ENCODE measurements at regions not wholly inside any gene's neighbourhood (a gene's known extent, or its start where the extent isn't known, plus 50 kb on each side); places are given as distances from the start of the nearest gene placed in this dataset.

DNA sequence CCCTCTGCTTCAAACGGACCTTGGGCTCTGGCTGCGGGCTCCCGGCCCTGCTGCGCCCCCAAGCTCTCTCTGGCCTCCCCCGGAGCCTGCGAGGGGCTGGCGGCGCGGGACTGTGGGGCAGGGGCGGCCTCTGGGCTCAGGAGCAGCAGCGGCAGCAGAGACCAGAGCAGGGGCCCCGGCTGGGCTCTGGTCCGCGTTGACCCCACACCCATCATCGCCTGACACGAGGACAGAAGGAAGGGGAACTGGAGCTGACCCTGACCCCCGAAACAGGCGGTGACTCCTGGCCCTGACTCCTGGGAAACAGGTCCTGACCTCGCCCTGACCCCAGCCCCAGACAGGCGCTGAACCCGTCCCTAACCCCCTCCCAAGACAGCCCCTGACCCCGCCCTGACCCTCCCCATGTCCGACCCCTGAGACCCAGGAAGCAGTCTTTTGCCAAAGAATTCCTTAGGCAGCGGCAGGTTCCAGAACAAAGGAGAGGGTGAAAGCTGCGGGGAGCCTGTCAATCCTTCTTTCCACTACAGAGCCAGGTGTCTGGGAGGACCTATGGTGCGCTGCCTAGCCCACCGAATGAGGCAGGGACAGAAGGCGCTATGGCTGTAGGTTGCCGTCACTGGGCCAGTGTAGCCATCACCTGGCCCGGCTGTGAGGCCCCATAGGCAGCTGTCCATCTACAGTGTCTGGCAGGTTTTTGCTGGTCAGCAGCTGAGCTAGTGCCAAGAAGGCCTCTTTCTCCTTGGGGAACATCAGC lies 74.7 kb upstream of the SPTLC1 start:
- DNase-seq = no peak

DNA sequence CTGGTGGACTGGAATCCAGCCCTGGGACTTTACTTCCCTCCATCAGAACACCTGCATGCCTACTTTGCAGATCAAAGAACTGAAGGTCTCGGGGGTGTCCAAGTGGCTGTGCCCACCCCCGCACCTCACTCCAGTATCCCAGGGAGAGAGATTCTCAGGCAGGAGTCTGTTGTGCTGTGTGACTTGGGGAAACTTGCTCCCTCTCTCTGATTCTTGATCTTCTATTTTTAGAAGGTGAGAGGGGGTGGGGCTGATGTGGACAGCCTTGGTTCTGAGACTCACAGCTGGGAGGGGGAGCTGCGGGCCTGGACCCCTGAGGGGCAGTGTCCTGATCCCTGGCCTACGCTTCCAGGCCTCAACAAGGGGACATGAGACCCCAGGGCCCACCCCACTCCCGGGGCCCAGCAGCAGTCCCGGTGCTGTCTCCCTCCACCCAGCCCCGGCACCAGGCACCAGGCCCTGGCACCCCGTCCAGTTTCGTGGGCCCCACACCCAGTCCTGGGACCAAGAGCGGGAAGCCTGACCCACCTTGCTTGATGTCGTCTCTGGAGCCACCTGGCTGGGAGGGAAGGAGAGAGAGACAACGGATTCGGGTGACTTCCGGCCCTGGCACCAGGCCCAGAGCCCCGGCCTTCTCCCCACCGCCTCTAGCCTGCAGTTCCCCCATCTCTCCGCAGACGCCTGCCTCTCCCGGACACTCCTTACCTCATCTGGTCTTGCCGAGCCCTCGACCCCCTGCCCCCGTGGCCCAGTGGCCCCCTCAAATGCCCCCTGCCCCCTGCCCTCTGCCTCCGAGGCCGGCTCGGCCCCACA lies 74.0 kb upstream of the SPTLC1 start:
- Histone ChIP-seq H3K9me3 (replicated peaks; ENCODE audit: insufficient read depth, low read length) (no peaks in the 10 kb centered on the region), H3K4me2 (ENCODE audit: low read depth, low read length) (no peak overlapping the region), H3F3A (ENCODE audit: insufficient read depth, low read length) (no peaks in the 10 kb centered on the region), H3K27me3 (replicated peaks; ENCODE audit: insufficient read depth, low read length) (no peaks in the 10 kb centered on the region), H3K36me3 (replicated peaks; ENCODE audit: insufficient read depth, low read length) (no peaks in the 10 kb centered on the region), H4K20me1 (ENCODE audit: insufficient read depth, low read length) (no peaks in the 10 kb centered on the region), H3K4me3 (ENCODE audit: low read length) (no peak overlapping the region), H3K9me2 (replicated peaks; ENCODE audit: insufficient read depth, low read length) (no peaks in the 10 kb centered on the region), H3K9ac (ENCODE audit: low read length) (no peak overlapping the region), H3K4me1 (ENCODE audit: low read length) (no peaks in the 10 kb centered on the region), H2AFZ (ENCODE audit: low read length) (no peak overlapping the region), H3K79me2 (ENCODE audit: low read length) (no peaks in the 10 kb centered on the region), H3K27ac (ENCODE audit: low read length) (no peak overlapping the region)
- no peak for DNase-seq
- TF ChIP-seq EZH2phosphoT487 (IDR thresholded peaks at IDR 0.05; ENCODE audit: low read length) (no peak), EZH2 (optimal IDR thresholded peaks at IDR 0.05; ENCODE audit: low read depth, low read length) (no peak)
- TF ChIP-seq, protein P1, sequence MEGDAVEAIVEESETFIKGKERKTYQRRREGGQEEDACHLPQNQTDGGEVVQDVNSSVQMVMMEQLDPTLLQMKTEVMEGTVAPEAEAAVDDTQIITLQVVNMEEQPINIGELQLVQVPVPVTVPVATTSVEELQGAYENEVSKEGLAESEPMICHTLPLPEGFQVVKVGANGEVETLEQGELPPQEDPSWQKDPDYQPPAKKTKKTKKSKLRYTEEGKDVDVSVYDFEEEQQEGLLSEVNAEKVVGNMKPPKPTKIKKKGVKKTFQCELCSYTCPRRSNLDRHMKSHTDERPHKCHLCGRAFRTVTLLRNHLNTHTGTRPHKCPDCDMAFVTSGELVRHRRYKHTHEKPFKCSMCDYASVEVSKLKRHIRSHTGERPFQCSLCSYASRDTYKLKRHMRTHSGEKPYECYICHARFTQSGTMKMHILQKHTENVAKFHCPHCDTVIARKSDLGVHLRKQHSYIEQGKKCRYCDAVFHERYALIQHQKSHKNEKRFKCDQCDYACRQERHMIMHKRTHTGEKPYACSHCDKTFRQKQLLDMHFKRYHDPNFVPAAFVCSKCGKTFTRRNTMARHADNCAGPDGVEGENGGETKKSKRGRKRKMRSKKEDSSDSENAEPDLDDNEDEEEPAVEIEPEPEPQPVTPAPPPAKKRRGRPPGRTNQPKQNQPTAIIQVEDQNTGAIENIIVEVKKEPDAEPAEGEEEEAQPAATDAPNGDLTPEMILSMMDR (IDR thresholded peaks at IDR 0.05; ENCODE audit: low read length) = no peak

More for the DNA sequence above, 74.7 kb upstream of the SPTLC1 start:
- Histone ChIP-seq H3K9me3 (replicated peaks; ENCODE audit: insufficient read depth, low read length) (no peaks in the 10 kb centered on the region), H3K9ac (ENCODE audit: low read length) (no peak overlapping the region), H3K27me3 (replicated peaks; ENCODE audit: insufficient read depth, low read length) (no peaks in the 10 kb centered on the region), H3K27ac (ENCODE audit: low read length) (no peak overlapping the region), H3K4me3 (ENCODE audit: low read length) (no peak overlapping the region), H3K36me3 (replicated peaks; ENCODE audit: insufficient read depth, low read length) (no peaks in the 10 kb centered on the region), H3F3A (ENCODE audit: insufficient read depth, low read length) (no peaks in the 10 kb centered on the region), H3K4me2 (ENCODE audit: low read depth, low read length) (no peak overlapping the region), H3K9me2 (replicated peaks; ENCODE audit: insufficient read depth, low read length) (no peaks in the 10 kb centered on the region), H3K79me2 (ENCODE audit: low read length) (no peaks in the 10 kb centered on the region), H2AFZ (ENCODE audit: low read length) (no peak overlapping the region), H4K20me1 (ENCODE audit: insufficient read depth, low read length) (no peaks in the 10 kb centered on the region), H3K4me1 (ENCODE audit: low read length) (no peaks in the 10 kb centered on the region)
- TF ChIP-seq EZH2 (optimal IDR thresholded peaks at IDR 0.05; ENCODE audit: low read depth, low read length) (no peak), EZH2phosphoT487 (IDR thresholded peaks at IDR 0.05; ENCODE audit: low read length) (no peak)
- TF ChIP-seq, protein P1 (IDR thresholded peaks at IDR 0.05; ENCODE audit: low read length) = no peak

DNA sequence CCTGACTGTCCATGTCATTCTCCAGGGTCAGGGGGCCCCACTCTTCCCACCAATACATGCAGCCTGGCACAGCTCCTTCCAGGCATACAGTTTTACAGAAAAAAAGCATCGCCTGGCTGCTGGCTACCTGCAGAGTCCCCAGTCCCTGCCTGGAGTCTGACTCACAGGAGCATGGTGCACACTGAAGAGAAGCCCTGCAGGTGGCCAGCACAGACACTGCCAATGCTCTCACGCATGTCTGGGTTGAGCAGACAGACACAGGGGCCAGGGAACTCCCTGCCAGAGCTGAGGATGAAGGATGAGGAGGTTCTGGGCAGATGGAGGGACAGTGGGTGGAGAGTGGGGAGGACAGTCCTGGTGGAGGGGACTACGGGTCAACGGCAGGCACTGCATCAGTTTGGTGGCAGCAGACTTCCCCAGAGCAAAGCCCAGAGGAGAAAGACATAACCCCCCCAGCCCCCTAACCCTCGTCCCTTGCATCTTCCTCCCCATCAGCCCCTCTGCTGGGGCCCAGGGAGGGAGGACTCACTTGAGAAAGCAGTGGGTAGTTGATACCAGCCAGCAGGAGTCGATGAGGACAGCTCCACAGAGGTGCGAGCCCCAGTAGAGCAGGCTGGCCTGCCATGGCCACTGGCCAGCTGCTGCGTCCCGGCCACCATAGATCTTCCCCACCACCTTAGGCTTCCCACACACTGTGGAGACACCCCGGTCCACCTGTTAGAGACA lies 72.9 kb upstream of the SPTLC1 start:
- Histone ChIP-seq H3K79me2 (ENCODE audit: low read length) (no peaks in the 10 kb centered on the region), H3K9me2 (replicated peaks; ENCODE audit: insufficient read depth, low read length) (no peaks in the 10 kb centered on the region)
- TF ChIP-seq, protein P1 (IDR thresholded peaks at IDR 0.05; ENCODE audit: low read length) = no peak
- TF ChIP-seq EZH2phosphoT487 (IDR thresholded peaks at IDR 0.05; ENCODE audit: low read length) (no peak), EZH2 (optimal IDR thresholded peaks at IDR 0.05; ENCODE audit: low read depth, low read length) (no peak)

More for the DNA sequence above, 72.9 kb upstream of the SPTLC1 start:
- H2AFZ ChIP-seq (ENCODE audit: low read length) = no peak overlapping the region
- no peak overlapping the region for H3K27ac ChIP-seq (ENCODE audit: low read length)
- H3K9ac ChIP-seq (ENCODE audit: low read length) = no peak overlapping the region
- H3K4me1 ChIP-seq (ENCODE audit: low read length) = no peaks in the 10 kb centered on the region
- no peaks in the 10 kb centered on the region for H3F3A ChIP-seq (ENCODE audit: insufficient read depth, low read length)
- no peak for DNase-seq
- H3K4me3 ChIP-seq (ENCODE audit: low read length) = no peak overlapping the region
- no peak overlapping the region for H3K4me2 ChIP-seq (ENCODE audit: low read depth, low read length)
- H3K27me3 ChIP-seq (replicated peaks; ENCODE audit: insufficient read depth, low read length) = no peaks in the 10 kb centered on the region
- H3K9me3 ChIP-seq (replicated peaks; ENCODE audit: insufficient read depth, low read length) = no peaks in the 10 kb centered on the region
- no peaks in the 10 kb centered on the region for H4K20me1 ChIP-seq (ENCODE audit: insufficient read depth, low read length)
- no peaks in the 10 kb centered on the region for H3K36me3 ChIP-seq (replicated peaks; ENCODE audit: insufficient read depth, low read length)
